Transverse colon (tissue), 3 donors: ENCODE measurements at regions not wholly inside any gene's neighbourhood (a gene's known extent, or its start where the extent isn't known, plus 50 kb on each side); places are given as distances from the start of the nearest gene placed in this dataset.

Source experiments
- CTCF ChIP-seq, 5 experiments: fragments of 200-600 bp in 3 of 5; fragments of 450-650 bp in 2 of 5; sonication (generic) in 3 of 5; IDR thresholded peaks; 1 replicate in 2 of 5; 2 replicates in 3 of 5; pipeline ENCODE4 v1.5.1; 2016 to 2017; ENCODE audit warnings: antibody characterized with exemption in 5 of 5, inconsistent platforms in 3 of 5, mild to moderate bottlenecking in 2 of 5, moderate library complexity in 1 of 5
- POLR2A ChIP-seq: fragments of 450-650 bp; IDR thresholded peaks from one replicate; pipeline ENCODE4 v1.6.1; 2016; ENCODE audit warnings: antibody characterized with exemption, mild to moderate bottlenecking, moderate library complexity

- TF ChIP-seq CTCF (IDR thresholded peaks at IDR 0.05) (no peak), POLR2A (no peak)
These were observed 269.0 kb downstream of the C16orf95 start for GRCh38 chr16:87048038-87048729.
